Hematopoietic multipotent progenitor cell treated with erythropoietin and hydrocortisone succinate and interleukin-3 and kit ligand, for 6 days (in vitro differentiated cells): ENCODE measurements at regions not wholly inside any gene's neighbourhood (a gene's known extent, or its start where the extent isn't known, plus 50 kb on each side); places are given as distances from the start of the nearest gene placed in this dataset.
A peak's percentile ranks its signal among the peaks of the same experiment; 100 is the strongest.

ENCODE experiments used
- DNase-seq: peaks from one replicate; pipeline ENCODE4 v3.0.0-alpha.2; 2015

GRCh38 chr1:170461762-170462384 lies 70.1 kb upstream of the GORAB start:
- DNase-seq = peak; percentile 1

- DNase-seq = no peak
Observed at GRCh38 chr1:170470121-170470520, 61.8 kb upstream of the GORAB start.

DNA sequence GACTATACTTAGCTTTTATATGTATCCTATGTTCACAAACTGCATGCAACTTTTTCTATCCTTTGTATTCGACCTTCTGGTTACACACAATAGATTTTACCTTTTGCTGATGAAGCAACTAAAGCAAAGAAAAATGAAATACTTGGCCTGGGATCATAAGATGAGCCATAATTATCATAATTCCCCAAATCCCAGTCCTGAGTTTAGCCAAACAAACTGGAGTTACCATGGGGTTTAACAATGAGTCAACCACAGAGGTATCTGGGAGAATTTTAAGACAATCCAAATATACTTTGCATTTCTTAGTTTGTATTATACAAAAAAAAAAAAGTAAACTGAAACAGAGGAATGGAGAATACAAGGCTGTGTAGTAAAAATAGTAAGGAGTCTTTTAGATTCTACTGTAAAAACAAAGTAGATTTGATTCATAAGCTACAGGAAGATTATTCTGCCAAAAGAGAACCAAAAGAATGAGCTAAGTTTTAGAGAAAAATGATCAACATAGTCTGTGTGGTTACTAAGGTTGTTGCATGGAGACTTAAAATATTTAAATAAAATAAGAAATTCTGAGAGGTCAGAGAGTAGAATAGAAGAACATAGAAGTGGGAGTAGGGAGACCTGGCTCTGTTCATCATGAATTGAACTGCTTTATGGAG lies 60.4 kb upstream of the GORAB start:
- DNase-seq = no peak

GRCh38 chr1:170481000-170481399 lies 51.0 kb upstream of the GORAB start:
- DNase-seq = no peak
